HEK293 (cell line): ENCODE measurements at regions not wholly inside any gene's neighbourhood (a gene's known extent, or its start where the extent isn't known, plus 50 kb on each side); places are given as distances from the start of the nearest gene placed in this dataset.

Source experiments
- CTCF ChIA-PET: fragments of 350-600 bp; formaldehyde crosslinking; extraction: SDS; loops from one replicate; lab custom pipeline; 2021; ENCODE audit warnings: antibody characterized with exemption; lab: Yijun Ruan, JAX
- POLR2A ChIA-PET: fragments of 300-600 bp; formaldehyde crosslinking; extraction: SDS; loops from one replicate; lab custom pipeline; 2020; ENCODE audit warnings: antibody characterized with exemption, inconsistent platforms; lab: Yijun Ruan, JAX
- H3K27ac ChIP-seq: fragments of 200-500 bp; sonication (Bioruptor generic); 2 replicates; pipeline ENCODE4 v1.5.1; 2014; ENCODE audit warnings: low read depth, low read length, control low read depth, inconsistent platforms; ENCODE audit errors: extremely low read depth
- H3K36me3 ChIP-seq, 2 experiments: fragments of 200-500 bp in 1 of 2; sonication (Bioruptor generic) in 1 of 2; 1 replicate in 1 of 2; 2 replicates in 1 of 2; pipeline ENCODE4 v1.5.1; 2014 to 2017; ENCODE audit warnings: inconsistent platforms in 2 of 2, low read length in 2 of 2; ENCODE audit not compliant: control insufficient read depth in 2 of 2, insufficient read depth in 1 of 2
- H3K4me1 ChIP-seq: fragments of 200-500 bp; sonication (Bioruptor generic); 2 replicates; pipeline ENCODE4 v1.5.1; 2014; ENCODE audit warnings: mild to moderate bottlenecking, low read length, inconsistent platforms; ENCODE audit not compliant: control insufficient read depth, insufficient read depth
- H3K4me3 ChIP-seq: 2 replicates; pipeline ENCODE4 v1.5.1; 2011; ENCODE audit warnings: low read depth, mild to moderate bottlenecking, control low read depth, low read length, moderate library complexity
- H3K9me3 ChIP-seq: fragments of 200-500 bp; sonication (Bioruptor generic); 2 replicates; pipeline ENCODE4 v1.5.1; 2014; ENCODE audit warnings: low read depth, low read length, inconsistent platforms; ENCODE audit not compliant: control insufficient read depth, insufficient read depth
- GLI2 ChIP-seq: fragments of 450-650 bp; formaldehyde crosslinking; IDR thresholded peaks from 2 replicates; pipeline ENCODE4; 2017; ENCODE audit warnings: missing biosample characterization, missing genetic modification characterization, low read depth, borderline replicate concordance
- GLIS1 ChIP-seq: fragments of 450-650 bp; formaldehyde crosslinking; IDR thresholded peaks from 2 replicates; pipeline ENCODE4 v1.5.1; 2016; ENCODE audit warnings: missing biosample characterization, missing genetic modification characterization
- MZF1 ChIP-seq: fragments of 450-650 bp; formaldehyde crosslinking; IDR thresholded peaks from 2 replicates; pipeline ENCODE4 v1.5.1; 2017; ENCODE audit warnings: missing biosample characterization, missing genetic modification characterization, borderline replicate concordance
- REPIN1 ChIP-seq: fragments of 450-650 bp; formaldehyde crosslinking; IDR thresholded peaks from 2 replicates; pipeline ENCODE4 v1.5.1; 2017; ENCODE audit warnings: missing biosample characterization, missing genetic modification characterization, low read depth
- SCRT2 ChIP-seq: fragments of 450-650 bp; formaldehyde crosslinking; IDR thresholded peaks from 2 replicates; pipeline ENCODE4 v1.5.1; 2016; ENCODE audit warnings: missing biosample characterization, missing genetic modification characterization
- YY2 ChIP-seq: fragments of 450-650 bp; formaldehyde crosslinking; IDR thresholded peaks from 2 replicates; pipeline ENCODE4 v1.5.1; 2016; ENCODE audit warnings: missing biosample characterization, missing genetic modification characterization
- ZBTB7A ChIP-seq: fragments of 450-650 bp; formaldehyde crosslinking; IDR thresholded peaks from 2 replicates; pipeline ENCODE4 v1.5.1; 2016; ENCODE audit warnings: low read depth, missing biosample characterization, missing genetic modification characterization
- ZFP37 ChIP-seq: fragments of 450-650 bp; formaldehyde crosslinking; IDR thresholded peaks from 2 replicates; pipeline ENCODE4 v1.5.1; 2016; ENCODE audit warnings: missing biosample characterization, missing genetic modification characterization
- ZFP69B ChIP-seq: fragments of 450-650 bp; formaldehyde crosslinking; IDR thresholded peaks from 2 replicates; pipeline ENCODE4 v1.5.1; 2016; ENCODE audit warnings: missing biosample characterization, missing genetic modification characterization
- ZNF155 ChIP-seq: fragments of 450-650 bp; formaldehyde crosslinking; IDR thresholded peaks from 2 replicates; pipeline ENCODE4 v1.5.1; 2016; ENCODE audit warnings: missing biosample characterization, missing genetic modification characterization
- ZNF169 ChIP-seq: fragments of 450-650 bp; formaldehyde crosslinking; IDR thresholded peaks from 2 replicates; pipeline ENCODE4 v1.5.1; 2016; ENCODE audit warnings: missing biosample characterization, missing genetic modification characterization
- ZNF221 ChIP-seq: fragments of 450-650 bp; formaldehyde crosslinking; IDR thresholded peaks from 2 replicates; pipeline ENCODE4 v1.5.1; 2017; ENCODE audit warnings: missing biosample characterization, missing genetic modification characterization, borderline replicate concordance
- ZNF350 ChIP-seq: fragments of 450-650 bp; formaldehyde crosslinking; IDR thresholded peaks from 2 replicates; pipeline ENCODE4 v1.5.0; 2017; ENCODE audit warnings: missing biosample characterization, mild to moderate bottlenecking, missing genetic modification characterization
- ZNF433 ChIP-seq: fragments of 450-650 bp; formaldehyde crosslinking; IDR thresholded peaks from 2 replicates; pipeline ENCODE4 v1.5.1; 2016; ENCODE audit warnings: missing biosample characterization, missing genetic modification characterization, low read depth
- ZNF521 ChIP-seq: fragments of 450-650 bp; formaldehyde crosslinking; IDR thresholded peaks from 2 replicates; pipeline ENCODE4 v1.5.1; 2017; ENCODE audit warnings: missing biosample characterization, mild to moderate bottlenecking, missing genetic modification characterization
- ZNF561 ChIP-seq: fragments of 450-650 bp; IDR thresholded peaks from 2 replicates; pipeline ENCODE4 v1.5.1; 2018; ENCODE audit warnings: missing biosample characterization, missing genetic modification characterization, borderline replicate concordance
- ZNF707 ChIP-seq: fragments of 450-650 bp; formaldehyde crosslinking; IDR thresholded peaks from 2 replicates; pipeline ENCODE4 v1.5.1; 2016; ENCODE audit warnings: missing biosample characterization, missing genetic modification characterization
- ZNF785 ChIP-seq: fragments of 450-650 bp; formaldehyde crosslinking; IDR thresholded peaks from 2 replicates; pipeline ENCODE4 v1.5.1; 2016; ENCODE audit warnings: missing biosample characterization, missing genetic modification characterization
- ZNF791 ChIP-seq: fragments of 450-650 bp; formaldehyde crosslinking; IDR thresholded peaks from 2 replicates; pipeline ENCODE4 v1.5.1; 2016; ENCODE audit warnings: missing biosample characterization, missing genetic modification characterization
- ZNF837 ChIP-seq: fragments of 450-650 bp; formaldehyde crosslinking; IDR thresholded peaks from 2 replicates; pipeline ENCODE4 v1.5.1; 2016; ENCODE audit warnings: missing biosample characterization, missing genetic modification characterization
- ZSCAN18 ChIP-seq: fragments of 450-650 bp; formaldehyde crosslinking; IDR thresholded peaks from 2 replicates; pipeline ENCODE4 v1.5.1; 2016; ENCODE audit warnings: missing biosample characterization, missing genetic modification characterization
- ZSCAN4 ChIP-seq: fragments of 450-650 bp; formaldehyde crosslinking; IDR thresholded peaks from 2 replicates; pipeline ENCODE4 v1.5.1; 2017; ENCODE audit warnings: missing biosample characterization, missing genetic modification characterization
- TF ChIP-seq, protein P1 (sequence below): fragments of 450-650 bp; formaldehyde crosslinking; IDR thresholded peaks from 2 replicates; pipeline ENCODE4 v1.5.1; 2016; ENCODE audit warnings: missing biosample characterization, missing genetic modification characterization
- TF ChIP-seq, protein P2 (sequence below): fragments of 450-650 bp; formaldehyde crosslinking; IDR thresholded peaks from 2 replicates; pipeline ENCODE4 v1.5.1; 2017; ENCODE audit warnings: missing biosample characterization, missing genetic modification characterization
- TF ChIP-seq, protein P3 (sequence below): fragments of 450-650 bp; formaldehyde crosslinking; IDR thresholded peaks from 2 replicates; pipeline ENCODE4 v1.5.1; 2016; ENCODE audit warnings: missing biosample characterization, missing genetic modification characterization, low read depth

DNA sequence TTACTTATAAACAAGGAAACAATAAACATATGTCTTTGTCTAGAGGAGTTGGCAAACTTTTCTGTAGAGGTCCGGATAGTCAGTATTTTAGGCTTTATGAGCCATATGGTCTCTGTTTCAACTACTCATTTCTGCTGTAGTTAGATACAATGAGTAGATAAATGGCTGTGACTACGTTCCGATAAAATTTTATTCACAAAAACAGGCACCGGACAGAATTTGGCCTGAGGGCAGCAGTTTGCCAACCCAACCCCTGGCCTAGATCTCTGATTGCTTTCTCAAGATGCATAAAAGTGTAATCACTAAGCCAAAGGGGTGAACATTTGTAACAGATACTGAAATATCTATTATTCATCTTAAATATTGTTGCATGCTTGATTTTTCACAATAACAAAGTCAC is 123.1 kb upstream of the ESRRG start (continued):
- TF ChIP-seq YY2 (tag by site-specific recombination) (no peak), ZNF707 (tag by site-specific recombination) (no peak), MZF1 (tag by site-specific recombination) (no peak)

DNA sequence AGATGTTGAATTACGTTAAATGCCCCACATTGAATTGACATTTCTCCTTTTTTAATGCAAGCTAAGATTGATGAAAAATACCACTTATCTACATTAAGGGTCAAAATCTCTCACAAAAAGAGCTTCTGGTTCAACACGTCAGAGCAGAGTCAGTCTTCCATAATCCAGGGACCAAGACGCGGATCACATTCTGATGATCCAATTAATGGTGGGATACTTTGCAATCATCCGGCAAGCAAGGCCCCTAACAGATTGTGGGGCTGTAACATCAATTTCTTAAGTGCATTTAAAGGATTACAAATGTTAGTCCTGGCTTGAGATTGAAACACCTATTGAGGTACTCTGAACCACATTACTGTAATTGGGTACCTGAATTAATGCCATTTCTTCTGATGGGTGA is 120.2 kb upstream of the ESRRG start:
- TF ChIP-seq REPIN1 (no peak), ZBTB7A (tag by site-specific recombination) (no peak), ZNF785 (tag by site-specific recombination) (no peak), GLI2 (no peak)
- Histone ChIP-seq H3K36me3 (no peaks in the 10 kb centered on the region), H3K27ac (no peak overlapping the region), H3K9me3 (no peaks in the 10 kb centered on the region), H3K4me3 (no peak overlapping the region), H3K4me1 (no peaks in the 10 kb centered on the region)
- POLR2A ChIA-PET = no interaction called here
- CTCF ChIA-PET = no interaction called here

GRCh38 chr1:216841165-216841564 is 117.9 kb upstream of the ESRRG start:
- no peak overlapping the region for H3K4me3 ChIP-seq
- no peaks in the 10 kb centered on the region for H3K9me3 ChIP-seq
- CTCF ChIA-PET = no interaction called here
- H3K36me3 ChIP-seq = no peaks in the 10 kb centered on the region
- TF ChIP-seq ZNF169 (tag by site-specific recombination) (no peak), ZNF221 (tag by site-specific recombination) (no peak), ZNF837 (tag by site-specific recombination) (no peak), ZNF350 (tag by site-specific recombination) (no peak), ZSCAN4 (tag by site-specific recombination) (no peak), GLIS1 (tag by site-specific recombination) (no peak), ZNF155 (no peak), ZFP69B (no peak), ZNF561 (tag by site-specific recombination) (no peak), ZNF791 (no peak), ZFP37 (no peak), ZNF521 (tag by site-specific recombination) (no peak), ZNF433 (no peak), SCRT2 (tag by site-specific recombination) (no peak), ZSCAN18 (no peak)
- TF ChIP-seq, protein P1, sequence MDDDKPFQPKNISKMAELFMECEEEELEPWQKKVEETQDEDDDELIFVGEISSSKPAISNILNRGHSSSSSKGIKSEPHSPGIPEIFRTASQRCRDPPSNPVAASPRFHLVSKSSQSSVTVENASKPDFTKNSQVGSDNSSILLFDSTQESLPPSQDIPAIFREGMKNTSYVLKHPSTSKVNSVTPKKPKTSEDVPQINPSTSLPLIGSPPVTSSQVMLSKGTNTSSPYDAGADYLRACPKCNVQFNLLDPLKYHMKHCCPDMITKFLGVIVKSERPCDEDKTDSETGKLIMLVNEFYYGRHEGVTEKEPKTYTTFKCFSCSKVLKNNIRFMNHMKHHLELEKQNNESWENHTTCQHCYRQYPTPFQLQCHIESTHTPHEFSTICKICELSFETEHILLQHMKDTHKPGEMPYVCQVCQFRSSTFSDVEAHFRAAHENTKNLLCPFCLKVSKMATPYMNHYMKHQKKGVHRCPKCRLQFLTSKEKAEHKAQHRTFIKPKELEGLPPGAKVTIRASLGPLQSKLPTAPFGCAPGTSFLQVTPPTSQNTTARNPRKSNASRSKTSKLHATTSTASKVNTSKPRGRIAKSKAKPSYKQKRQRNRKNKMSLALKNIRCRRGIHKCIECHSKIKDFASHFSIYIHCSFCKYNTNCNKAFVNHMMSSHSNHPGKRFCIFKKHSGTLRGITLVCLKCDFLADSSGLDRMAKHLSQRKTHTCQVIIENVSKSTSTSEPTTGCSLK (tag by site-specific recombination) = no peak
- TF ChIP-seq, protein P2, sequence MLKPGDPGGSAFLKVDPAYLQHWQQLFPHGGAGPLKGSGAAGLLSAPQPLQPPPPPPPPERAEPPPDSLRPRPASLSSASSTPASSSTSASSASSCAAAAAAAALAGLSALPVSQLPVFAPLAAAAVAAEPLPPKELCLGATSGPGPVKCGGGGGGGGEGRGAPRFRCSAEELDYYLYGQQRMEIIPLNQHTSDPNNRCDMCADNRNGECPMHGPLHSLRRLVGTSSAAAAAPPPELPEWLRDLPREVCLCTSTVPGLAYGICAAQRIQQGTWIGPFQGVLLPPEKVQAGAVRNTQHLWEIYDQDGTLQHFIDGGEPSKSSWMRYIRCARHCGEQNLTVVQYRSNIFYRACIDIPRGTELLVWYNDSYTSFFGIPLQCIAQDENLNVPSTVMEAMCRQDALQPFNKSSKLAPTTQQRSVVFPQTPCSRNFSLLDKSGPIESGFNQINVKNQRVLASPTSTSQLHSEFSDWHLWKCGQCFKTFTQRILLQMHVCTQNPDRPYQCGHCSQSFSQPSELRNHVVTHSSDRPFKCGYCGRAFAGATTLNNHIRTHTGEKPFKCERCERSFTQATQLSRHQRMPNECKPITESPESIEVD (tag by site-specific recombination) = no peak
- TF ChIP-seq, protein P3, sequence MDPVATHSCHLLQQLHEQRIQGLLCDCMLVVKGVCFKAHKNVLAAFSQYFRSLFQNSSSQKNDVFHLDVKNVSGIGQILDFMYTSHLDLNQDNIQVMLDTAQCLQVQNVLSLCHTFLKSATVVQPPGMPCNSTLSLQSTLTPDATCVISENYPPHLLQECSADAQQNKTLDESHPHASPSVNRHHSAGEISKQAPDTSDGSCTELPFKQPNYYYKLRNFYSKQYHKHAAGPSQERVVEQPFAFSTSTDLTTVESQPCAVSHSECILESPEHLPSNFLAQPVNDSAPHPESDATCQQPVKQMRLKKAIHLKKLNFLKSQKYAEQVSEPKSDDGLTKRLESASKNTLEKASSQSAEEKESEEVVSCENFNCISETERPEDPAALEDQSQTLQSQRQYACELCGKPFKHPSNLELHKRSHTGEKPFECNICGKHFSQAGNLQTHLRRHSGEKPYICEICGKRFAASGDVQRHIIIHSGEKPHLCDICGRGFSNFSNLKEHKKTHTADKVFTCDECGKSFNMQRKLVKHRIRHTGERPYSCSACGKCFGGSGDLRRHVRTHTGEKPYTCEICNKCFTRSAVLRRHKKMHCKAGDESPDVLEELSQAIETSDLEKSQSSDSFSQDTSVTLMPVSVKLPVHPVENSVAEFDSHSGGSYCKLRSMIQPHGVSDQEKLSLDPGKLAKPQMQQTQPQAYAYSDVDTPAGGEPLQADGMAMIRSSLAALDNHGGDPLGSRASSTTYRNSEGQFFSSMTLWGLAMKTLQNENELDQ (tag by site-specific recombination) = no peak
- TF ChIP-seq, all 188 proteins: peak for 0
- no peaks in the 10 kb centered on the region for H3K4me1 ChIP-seq
- POLR2A ChIA-PET = no interaction called here
- no peak overlapping the region for H3K27ac ChIP-seq
